ENCODE measurements at regions not wholly inside any gene's neighbourhood (a gene's known extent, or its start where the extent isn't known, plus 50 kb on each side); places are given as distances from the start of the nearest gene placed in this dataset.
"Not testable (repeated sequence)": the region's sequence is repeated elsewhere in the genome, so short reads cannot be mapped to it uniquely, and the experiment has no call there.

DNA sequence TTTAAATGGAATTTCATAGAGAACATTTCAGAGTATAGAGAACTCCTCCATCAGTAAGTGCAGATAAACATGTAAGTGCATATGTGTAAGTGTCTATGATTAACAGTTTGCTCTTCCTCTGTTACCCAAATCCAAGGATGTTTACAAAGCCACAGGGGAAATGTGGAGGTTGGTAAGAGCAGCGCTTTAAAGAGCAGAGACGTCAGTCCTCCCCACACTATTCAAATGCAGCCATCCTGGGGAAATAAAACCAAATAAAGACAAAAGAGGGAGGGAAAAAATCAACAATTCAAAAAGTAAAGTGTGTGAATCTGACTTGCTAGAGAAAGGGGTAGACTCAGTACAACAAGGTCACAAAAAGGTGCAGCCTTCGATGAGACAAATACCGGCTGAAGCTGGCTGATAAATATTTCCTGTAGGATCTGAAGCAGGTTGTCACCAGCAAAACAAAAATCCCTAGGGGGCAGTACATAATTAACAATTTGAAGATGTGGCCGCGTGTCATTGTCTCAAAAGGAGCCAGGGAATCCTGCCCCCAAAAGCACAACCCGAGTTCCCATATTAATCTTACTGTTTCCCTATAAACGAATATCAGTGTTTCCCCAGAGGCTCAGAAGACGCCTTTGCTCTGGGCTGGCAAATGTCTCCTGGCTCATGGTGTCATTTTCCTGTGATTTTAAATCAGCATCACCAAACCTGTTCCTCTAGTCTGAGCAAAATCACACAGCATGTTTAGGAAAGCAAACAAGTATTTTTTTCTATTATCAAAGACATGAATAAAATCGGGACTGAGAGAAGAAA is 216.5 kb downstream of the CDCA7 start:
- DNase-seq (ENCODE audit: low read depth): peak; percentile 49
- H3K4me3 ChIP-seq (ENCODE audit: low read depth, low read length): no peak overlapping the region
- TF ChIP-seq, protein P1, sequence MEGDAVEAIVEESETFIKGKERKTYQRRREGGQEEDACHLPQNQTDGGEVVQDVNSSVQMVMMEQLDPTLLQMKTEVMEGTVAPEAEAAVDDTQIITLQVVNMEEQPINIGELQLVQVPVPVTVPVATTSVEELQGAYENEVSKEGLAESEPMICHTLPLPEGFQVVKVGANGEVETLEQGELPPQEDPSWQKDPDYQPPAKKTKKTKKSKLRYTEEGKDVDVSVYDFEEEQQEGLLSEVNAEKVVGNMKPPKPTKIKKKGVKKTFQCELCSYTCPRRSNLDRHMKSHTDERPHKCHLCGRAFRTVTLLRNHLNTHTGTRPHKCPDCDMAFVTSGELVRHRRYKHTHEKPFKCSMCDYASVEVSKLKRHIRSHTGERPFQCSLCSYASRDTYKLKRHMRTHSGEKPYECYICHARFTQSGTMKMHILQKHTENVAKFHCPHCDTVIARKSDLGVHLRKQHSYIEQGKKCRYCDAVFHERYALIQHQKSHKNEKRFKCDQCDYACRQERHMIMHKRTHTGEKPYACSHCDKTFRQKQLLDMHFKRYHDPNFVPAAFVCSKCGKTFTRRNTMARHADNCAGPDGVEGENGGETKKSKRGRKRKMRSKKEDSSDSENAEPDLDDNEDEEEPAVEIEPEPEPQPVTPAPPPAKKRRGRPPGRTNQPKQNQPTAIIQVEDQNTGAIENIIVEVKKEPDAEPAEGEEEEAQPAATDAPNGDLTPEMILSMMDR (IDR thresholded peaks at IDR 0.05; ENCODE audit: insufficient read depth, low read length): peak; percentile 19

DNA sequence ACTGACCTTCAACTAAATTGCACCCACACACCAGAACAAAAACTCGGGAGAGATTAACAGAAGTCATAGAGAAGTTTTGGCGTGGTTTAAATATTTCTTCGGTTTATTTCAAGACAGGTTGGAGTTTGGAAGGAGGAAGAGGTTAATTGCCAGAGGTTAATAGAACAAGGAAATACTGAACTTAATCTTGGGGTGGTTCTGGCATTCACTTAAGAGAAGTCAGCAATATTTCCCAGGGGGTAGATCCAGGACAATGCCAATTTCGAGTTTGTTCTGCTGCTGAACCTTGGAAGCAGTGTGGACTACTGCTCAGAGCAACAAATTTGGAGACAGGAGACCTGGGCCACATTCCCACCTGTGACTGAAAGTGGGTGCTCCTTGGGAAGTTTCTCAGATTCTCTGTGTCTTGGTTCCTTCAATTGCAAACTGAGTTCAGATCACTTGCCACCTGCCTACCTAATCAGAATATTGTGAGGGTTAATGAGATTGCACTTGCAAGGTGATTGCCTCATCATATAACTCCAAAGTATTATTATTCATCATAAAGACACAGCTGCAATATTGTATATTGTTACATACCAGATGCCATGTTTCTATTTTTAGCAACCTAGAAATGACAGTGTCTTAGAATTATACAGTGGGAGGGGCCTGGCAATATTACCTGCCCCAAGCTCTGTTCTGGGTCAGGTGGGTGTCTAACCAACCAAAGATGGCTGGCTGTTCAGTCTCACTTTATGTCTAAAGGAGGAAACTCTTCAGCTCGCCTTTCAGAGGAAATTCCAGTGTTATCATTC is 217.4 kb downstream of the CDCA7 start:
- no peak for DNase-seq (ENCODE audit: low read depth)
- TF ChIP-seq, protein P1 (IDR thresholded peaks at IDR 0.05; ENCODE audit: insufficient read depth, low read length): no peak
- no peak overlapping the region for H3K4me3 ChIP-seq (ENCODE audit: low read depth, low read length)

DNA sequence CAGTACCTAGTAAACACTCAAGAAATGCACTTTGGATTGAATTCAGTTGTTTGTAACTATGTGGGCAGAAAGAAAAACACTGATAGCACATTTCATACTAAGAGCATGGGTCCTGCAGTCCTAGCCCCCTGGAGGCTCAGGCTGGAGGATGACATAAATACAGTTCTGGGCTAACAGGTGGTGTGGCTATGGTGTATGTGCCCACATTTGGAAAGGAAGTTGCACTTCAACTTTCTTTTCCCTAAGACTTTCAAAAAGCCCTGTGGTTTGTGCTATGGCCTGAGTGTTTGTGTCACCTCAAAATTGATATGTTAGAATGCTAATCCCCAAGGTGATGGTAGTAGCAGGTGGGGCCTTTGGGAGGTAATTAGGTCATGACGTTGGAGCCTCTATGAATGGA is 218.2 kb downstream of the CDCA7 start:
- TF ChIP-seq, protein P1 (IDR thresholded peaks at IDR 0.05; ENCODE audit: insufficient read depth, low read length): no peak
- DNase-seq (ENCODE audit: low read depth): no peak
- H3K4me3 ChIP-seq (ENCODE audit: low read depth, low read length): no peak overlapping the region

DNA sequence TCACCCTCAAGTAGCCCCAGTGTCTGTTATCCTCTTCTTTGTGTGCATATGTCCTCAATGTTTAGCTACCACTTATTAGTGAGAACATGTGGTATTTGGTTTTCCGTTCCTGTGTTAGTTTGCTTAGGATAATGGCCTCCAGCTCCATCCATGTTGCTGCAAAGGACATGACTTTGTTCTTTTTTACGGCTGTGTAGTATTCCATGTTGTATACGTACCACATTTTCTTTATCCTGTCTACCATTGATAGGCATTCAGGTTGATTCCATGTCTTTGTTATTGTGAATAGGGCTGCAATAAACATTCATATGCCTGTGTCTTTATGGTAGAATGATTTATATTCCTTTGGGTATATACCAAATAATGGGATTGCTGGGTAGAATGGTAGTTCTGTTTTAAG is 219.1 kb downstream of the CDCA7 start:
- DNase-seq (ENCODE audit: low read depth); H3K4me3 ChIP-seq (ENCODE audit: low read depth, low read length): not testable (repeated sequence)

DNA sequence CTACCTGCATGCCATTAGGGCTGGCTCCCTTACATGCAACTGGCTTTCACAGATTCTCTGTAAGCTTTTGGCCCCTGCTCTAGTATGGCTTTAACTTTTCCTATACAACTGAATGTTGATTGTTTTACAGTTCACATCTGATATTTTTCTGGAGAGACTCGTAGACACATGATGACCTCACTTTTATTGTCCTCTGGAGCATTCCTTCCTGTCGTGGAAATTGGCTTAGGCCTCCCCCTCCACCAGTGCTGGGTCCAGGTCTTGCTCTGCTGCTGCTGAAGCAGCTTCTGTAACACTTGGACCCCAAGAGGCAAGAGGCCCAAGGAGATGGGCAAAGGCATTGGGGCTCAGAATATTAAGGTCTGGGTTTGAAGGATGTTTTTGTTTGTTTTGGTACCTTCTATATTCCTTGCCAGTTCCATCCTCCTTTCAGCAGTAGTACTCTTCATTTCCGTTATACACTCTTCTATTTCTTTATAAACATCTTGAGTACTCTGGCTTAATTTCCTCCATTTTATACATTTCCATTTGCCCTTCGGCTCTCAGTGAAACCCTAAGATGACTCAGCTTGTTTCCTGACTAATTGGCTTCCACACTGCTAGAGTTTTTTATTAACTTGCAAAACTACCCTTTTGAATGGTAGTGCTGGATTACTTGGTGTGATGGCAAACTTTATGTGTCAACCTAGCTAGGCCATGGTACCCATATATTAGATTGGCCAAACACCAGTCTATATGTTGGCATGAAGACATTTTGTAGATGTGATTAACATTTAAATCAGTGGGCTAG is 219.8 kb downstream of the CDCA7 start:
- H3K4me3 ChIP-seq (ENCODE audit: low read depth, low read length): no peak overlapping the region
- TF ChIP-seq, protein P1 (IDR thresholded peaks at IDR 0.05; ENCODE audit: insufficient read depth, low read length): no peak
- DNase-seq (ENCODE audit: low read depth): no peak

DNA sequence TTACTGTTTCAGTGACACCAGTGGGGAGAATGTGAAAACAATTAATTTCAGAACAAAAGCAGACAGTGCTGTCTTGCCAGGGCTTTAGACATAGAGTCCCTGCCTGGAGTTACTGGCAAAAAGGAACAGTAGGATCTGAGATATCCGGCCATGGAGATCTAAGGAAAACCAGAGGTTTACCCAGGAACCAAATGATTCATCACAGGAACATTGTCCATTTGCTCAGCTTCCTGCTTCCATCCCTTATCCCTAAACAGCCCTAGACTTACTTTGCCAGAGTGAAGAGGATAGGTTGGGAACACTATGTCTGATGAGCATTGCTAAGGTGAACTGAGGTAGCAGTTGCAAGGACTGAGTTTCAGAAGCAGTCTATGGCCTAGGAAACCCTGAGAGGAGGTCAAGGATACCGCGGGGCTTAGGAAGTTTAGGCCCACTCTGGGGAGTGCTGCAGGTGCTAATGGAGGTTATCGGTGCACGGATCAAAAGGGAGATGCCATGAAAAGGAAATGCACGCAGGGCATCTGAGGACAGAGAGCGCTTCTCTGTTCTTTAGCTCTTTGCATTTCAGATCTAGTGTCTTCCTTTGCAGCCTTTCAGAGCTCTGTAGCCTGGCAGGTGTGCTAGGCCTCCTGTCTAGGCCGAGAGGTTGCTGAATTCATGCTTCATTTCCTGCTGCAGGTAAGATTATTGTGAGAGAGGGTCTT is 223.9 kb downstream of the CDCA7 start:
- H3K4me3 ChIP-seq (ENCODE audit: low read depth, low read length): no peak overlapping the region
- DNase-seq (ENCODE audit: low read depth): no peak
- TF ChIP-seq, protein P1 (IDR thresholded peaks at IDR 0.05; ENCODE audit: insufficient read depth, low read length): no peak
